ENCODE measurements at regions not wholly inside any gene's neighbourhood (a gene's known extent, or its start where the extent isn't known, plus 50 kb on each side); places are given as distances from the start of the nearest gene placed in this dataset.

- TF ChIP-seq TAF1 (IDR thresholded peaks at IDR 0.05; ENCODE audit: low read depth) (no peak), MAX (IDR thresholded peaks at IDR 0.05) (no peak), YY1 (IDR thresholded peaks at IDR 0.05; ENCODE audit: low read depth) (no peak), EGR1 (IDR thresholded peaks at IDR 0.05) (no peak), EP300 (IDR thresholded peaks at IDR 0.05; ENCODE audit: borderline replicate concordance) (no peak), REST (IDR thresholded peaks at IDR 0.05; ENCODE audit: low read depth) (no peak), TCF12 (IDR thresholded peaks at IDR 0.05; ENCODE audit: low read depth) (no peak), NFIC (IDR thresholded peaks at IDR 0.05) (no peak), FOXM1 (IDR thresholded peaks at IDR 0.05; ENCODE audit: borderline replicate concordance, low read depth) (no peak)
Measured at GRCh38 chr15:62914461-62915079, 128.0 kb upstream of the TPM1 start.
